IMR-90 (cell line): ENCODE measurements at regions not wholly inside any gene's neighbourhood (a gene's known extent, or its start where the extent isn't known, plus 50 kb on each side); places are given as distances from the start of the nearest gene placed in this dataset.

Source experiments
- ATAC-seq: fragments of 200-7000 bp; cut with Tn5 transposase; 2 replicates; pipeline ENCODE4 v1.9.1; 2020; ENCODE audit warnings: low read depth, mild to moderate bottlenecking, moderate library complexity
- BruUV-seq: library from RNA; stranded (reverse); fragments of 400-500 nt; replicated peaks from 2 replicates; lab custom pipeline; 2021; lab: Mats Ljungman, UMichigan
- CTCF ChIA-PET: fragments of 300-600 bp; formaldehyde crosslinking; extraction: SDS; loops from one replicate; lab custom pipeline; 2021; ENCODE audit warnings: antibody characterized with exemption; lab: Yijun Ruan, JAX
- POLR2A ChIA-PET: fragments of 300-600 bp; sonication (Branson Sonifier 250); formaldehyde crosslinking; loops from one replicate; lab custom pipeline; 2022; ENCODE audit warnings: antibody characterized with exemption; ENCODE audit not compliant: unreplicated experiment; lab: Charles Lee
- DNase-seq: peaks from one replicate; pipeline ENCODE4 v3.0.0; 2013
- H2AFZ ChIP-seq: replicated peaks from 2 replicates; pipeline ENCODE3; 2013; ENCODE audit warnings: low read length, mild to moderate bottlenecking; ENCODE audit not compliant: poor library complexity
- H2AK5ac ChIP-seq: 2 replicates; pipeline ENCODE4 v1.6.1; 2013; ENCODE audit warnings: low read depth, low read length, inconsistent platforms
- H2AK9ac ChIP-seq: replicated peaks from 2 replicates; pipeline ENCODE3; 2013; ENCODE audit warnings: mild to moderate bottlenecking, low read depth, low read length, moderate library complexity; ENCODE audit not compliant: poor library complexity
- H2BK120ac ChIP-seq: 2 replicates; pipeline ENCODE4 v1.6.1; 2013; ENCODE audit warnings: low read depth, low read length, inconsistent platforms
- H2BK15ac ChIP-seq: 3 replicates; pipeline ENCODE4 v1.6.1; 2013; ENCODE audit warnings: low read depth, low read length, inconsistent platforms
- H2BK20ac ChIP-seq: 2 replicates; pipeline ENCODE4 v1.6.1; 2013; ENCODE audit warnings: low read depth, mild to moderate bottlenecking, inconsistent platforms, low read length, moderate library complexity
- H2BK5ac ChIP-seq: 2 replicates; pipeline ENCODE4 v1.6.1; 2013; ENCODE audit warnings: mild to moderate bottlenecking, low read depth, low read length, inconsistent platforms; ENCODE audit not compliant: poor library complexity, severe bottlenecking
- H3K14ac ChIP-seq: replicated peaks from 2 replicates; pipeline ENCODE4 v1.6.1; 2013; ENCODE audit warnings: low read depth, low read length, inconsistent platforms
- H3K18ac ChIP-seq: 2 replicates; pipeline ENCODE4 v1.6.1; 2013; ENCODE audit warnings: low read depth, low read length, control low read depth
- H3K23ac ChIP-seq: 2 replicates; pipeline ENCODE4 v1.6.1; 2013; ENCODE audit warnings: low read depth, low read length, inconsistent platforms
- H3K27ac ChIP-seq: 2 replicates; pipeline ENCODE4 v1.5.1; 2013; ENCODE audit warnings: mild to moderate bottlenecking, control low read depth, low read length; ENCODE audit not compliant: insufficient read depth
- H3K27me3 ChIP-seq: 2 replicates; pipeline ENCODE4 v1.6.1; 2013; ENCODE audit warnings: low read length; ENCODE audit not compliant: control insufficient read depth, insufficient read depth
- H3K36me3 ChIP-seq: 2 replicates; pipeline ENCODE4 v1.6.1; 2013; ENCODE audit warnings: low read length, mixed read lengths; ENCODE audit not compliant: control insufficient read depth, insufficient read depth
- H3K4ac ChIP-seq: 2 replicates; pipeline ENCODE4 v1.6.1; 2013; ENCODE audit warnings: low read depth, low read length, inconsistent platforms
- H3K4me1 ChIP-seq: 2 replicates; pipeline ENCODE4 v1.6.1; 2013; ENCODE audit warnings: low read length, mixed read lengths; ENCODE audit not compliant: control insufficient read depth, insufficient read depth
- H3K4me2 ChIP-seq: 2 replicates; pipeline ENCODE4 v1.6.1; 2013; ENCODE audit warnings: low read depth, mild to moderate bottlenecking, control low read depth, low read length, moderate library complexity
- H3K4me3 ChIP-seq: 2 replicates; pipeline ENCODE4 v1.5.1; 2013; ENCODE audit warnings: low read depth, mild to moderate bottlenecking, control low read depth, low read length, moderate library complexity; ENCODE audit not compliant: insufficient read depth
- H3K56ac ChIP-seq: 2 replicates; pipeline ENCODE4 v1.6.1; 2013; ENCODE audit warnings: low read length, inconsistent platforms; ENCODE audit not compliant: insufficient read depth; ENCODE audit errors: extremely low read depth
- H3K79me1 ChIP-seq, 2 experiments: 2 replicates each; pipeline ENCODE4 v1.6.1; 2013; ENCODE audit warnings: low read length in 2 of 2, inconsistent platforms in 1 of 2, low read depth in 1 of 2
- H3K9ac ChIP-seq: 2 replicates; pipeline ENCODE4 v1.6.1; 2013; ENCODE audit warnings: low read depth, low read length, control low read depth
- H3K9me1 ChIP-seq: 2 replicates; pipeline ENCODE4 v1.6.1; 2013; ENCODE audit warnings: low read length, inconsistent platforms; ENCODE audit not compliant: insufficient read depth
- H3K9me3 ChIP-seq: 2 replicates; pipeline ENCODE4 v1.6.1; 2013; ENCODE audit warnings: low read length; ENCODE audit not compliant: control insufficient read depth, insufficient read depth
- H4K20me1 ChIP-seq: 2 replicates; pipeline ENCODE4 v1.6.1; 2013; ENCODE audit warnings: low read length, inconsistent platforms; ENCODE audit not compliant: insufficient read depth
- H4K5ac ChIP-seq: 2 replicates; pipeline ENCODE4 v1.6.1; 2013; ENCODE audit warnings: mild to moderate bottlenecking, low read depth, low read length, control low read depth
- H4K8ac ChIP-seq, 2 experiments: 2 replicates each; pipeline ENCODE4 v1.6.1; 2013; ENCODE audit warnings: low read depth in 2 of 2, low read length in 2 of 2, control low read depth in 1 of 2, inconsistent platforms in 1 of 2
- H4K91ac ChIP-seq: 2 replicates; pipeline ENCODE4 v1.6.1; 2013; ENCODE audit warnings: low read depth, low read length, inconsistent platforms; ENCODE audit not compliant: insufficient read depth
- RFX5 ChIP-seq: IDR thresholded peaks from 2 replicates; pipeline ENCODE4 v1.8.0; 2012; ENCODE audit warnings: low read depth, mild to moderate bottlenecking, low read length, moderate library complexity
- USF2 ChIP-seq: fragments of 150-350 bp; IDR thresholded peaks from 2 replicates; pipeline ENCODE4 v1.6.1; 2017; ENCODE audit warnings: mild to moderate bottlenecking, antibody characterized with exemption, low read length, low read depth
- WGBS, 2 experiments: methylation state at CpG; one replicate each; pipeline versions ENCODE4 v1.1.5 to v1.1.7; 2013; ENCODE audit warnings: missing lambda C conversion rate in 2 of 2; ENCODE audit not compliant: insufficient read length in 1 of 2; ENCODE audit errors: extremely low coverage in 2 of 2; 5-methylcytosine and 5-hydroxymethylcytosine counted together
- dilution Hi-C: fragments of 300-500 bp; cut with HindIII; formaldehyde crosslinking; loops from one replicate; pipeline ENCODE4 v1.14.3; 2018; ENCODE audit warnings: low sequenced_read_pairs; ENCODE audit not compliant: unreplicated experiment
- in situ Hi-C: fragments of 300-500 bp; cut with MboI; formaldehyde crosslinking; loops from 3 replicates; pipeline ENCODE4 v1.14.3; 2019; ENCODE audit warnings: low sequenced_read_pairs, inconsistent platforms, mixed read lengths
- intact Hi-C: fragments of 100-400 bp; cut with micrococcal nuclease; formaldehyde crosslinking; loops from 2 replicates; pipeline ENCODE4 v1.10.0; 2022

- Histone ChIP-seq H3K56ac (no peak overlapping the region), H3K79me1 (peaks cover 21 to 42% of the 10 kb centered on the region in 2 experiments), H3K9ac (no peak overlapping the region), H4K8ac (no peak overlapping the region), H3K27me3 (no peaks in the 10 kb centered on the region), H3K4ac (no peak overlapping the region), H2BK120ac (no peak overlapping the region), H3K18ac (no peak overlapping the region), H3K4me2 (no peak overlapping the region), H3K4me3 (no peak overlapping the region), H4K20me1 (peaks cover 24% of the 10 kb centered on the region), H3K14ac (no peak overlapping the region), H3K27ac (no peak overlapping the region), H2AFZ (no peak overlapping the region), H4K91ac (no peak overlapping the region), H3K23ac (no peak overlapping the region), H3K4me1 (peaks cover 22% of the 10 kb centered on the region), H2BK5ac (no peak overlapping the region), H2BK20ac (peak overlapping the region; percentile 24), H3K9me3 (no peaks in the 10 kb centered on the region), H2AK5ac (peak overlapping the region; percentile 6; the same call in 1 of the 2 replicates), H3K36me3 (peaks cover 3% of the 10 kb centered on the region; the same call in 1 of the 2 replicates), H4K5ac (no peak overlapping the region), H3K9me1 (peaks cover 21% of the 10 kb centered on the region), H2BK15ac (no peak overlapping the region), H2AK9ac (no peak overlapping the region)
- ChIA-PET POLR2A (no interaction called here), CTCF (no interaction called here)
- DNase-seq (no peak), ATAC-seq (no peak)
- intact Hi-C loops (no loop called here), in situ Hi-C loops (no loop called here), dilution Hi-C loops (no loop called here)
- TF ChIP-seq RFX5 (no peak), USF2 (no peak)
- BruUV-seq = no TSS peak
- WGBS, 2 experiments = 71% methylated on average over 1 of the region's 11 CpGs; no CpG with 5 or more reads in 1 of the 2 experiments
Observed at GRCh38 chr14:100393906-100394732, 71.0 kb downstream of the SLC25A47 start.
